Right cardiac atrium (tissue), 5 donors: ENCODE measurements at regions not wholly inside any gene's neighbourhood (a gene's known extent, or its start where the extent isn't known, plus 50 kb on each side); places are given as distances from the start of the nearest gene placed in this dataset.

Source experiments
- ATAC-seq, 2 donors: fragments of 200-7000 bp; cut with Tn5 transposase; one replicate each; pipeline versions ENCODE4 v1.8.0 to v1.9.1; 2020; ENCODE audit warnings: moderate library complexity in 2 of 2, mild to moderate bottlenecking in 1 of 2
- DNase-seq, 3 donors: peaks; one replicate each; pipeline ENCODE4 v3.0.0-alpha.2; 2020
- H3K27ac ChIP-seq: one replicate; pipeline ENCODE4 v1.5.1; 2013; ENCODE audit warnings: mild to moderate bottlenecking, low read length, control low read depth, moderate library complexity
- H3K27me3 ChIP-seq: one replicate; pipeline ENCODE4 v1.6.1; 2013; ENCODE audit not compliant: control insufficient read depth, insufficient read depth
- H3K4me1 ChIP-seq: one replicate; pipeline ENCODE4 v1.6.1; 2013; ENCODE audit warnings: low read length; ENCODE audit not compliant: control insufficient read depth, insufficient read depth
- H3K4me3 ChIP-seq: one replicate; pipeline ENCODE4 v1.5.1; 2013; ENCODE audit warnings: low read length, control low read depth
- H3K9me3 ChIP-seq: one replicate; pipeline ENCODE4 v1.6.1; 2013; ENCODE audit warnings: low read length; ENCODE audit not compliant: control insufficient read depth
- WGBS: extraction: QIAGEN DNeasy Blood & Tissue Kit; methylation state at CpG from one replicate; pipeline ENCODE4 v1.1.7; 2013; 5-methylcytosine and 5-hydroxymethylcytosine counted together
- intact Hi-C, 4 donors: fragments of 100-400 bp; cut with DNase I; formaldehyde crosslinking; loops; one replicate each; pipeline versions ENCODE4 v1.11.0 to v1.14.0; 2022 to 2023
- donor health status: healthy with polysubstance abuse.
- donor health status: DM: no; HTN: yes; CAD: no.
- donor health status: DM: no; HTN: no; CAD: no.
- donor health status: DM: no; HTN: yes; CAD: no; lungs with severe emphysema.
- donor health status: DM: yes; HTN: yes; CAD: no.

DNA sequence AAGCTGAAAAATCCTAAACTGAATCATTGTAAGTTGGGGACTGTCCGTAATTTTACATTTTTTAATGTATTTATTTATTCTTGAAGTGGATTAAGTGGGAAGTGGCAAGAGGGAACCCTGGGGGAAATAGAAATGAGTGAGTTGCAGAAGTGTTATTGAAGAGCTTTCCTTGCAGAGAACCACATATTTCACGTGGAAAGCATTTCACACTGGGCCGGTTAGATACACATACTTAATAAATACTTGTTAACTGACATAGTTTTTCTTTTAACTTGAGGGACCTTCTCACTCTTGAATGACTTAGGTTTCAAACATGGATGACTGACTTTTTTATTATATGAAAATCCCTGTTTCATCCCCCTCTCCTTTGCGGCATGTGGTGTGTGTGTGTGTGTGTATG, 239.3 kb downstream of the LMO4 start:
- Histone ChIP-seq H3K9me3 (no peaks in the 10 kb centered on the region), H3K27me3 (no peaks in the 10 kb centered on the region), H3K4me3 (no peak overlapping the region), H3K27ac (no peak overlapping the region), H3K4me1 (no peaks in the 10 kb centered on the region)
- WGBS: 82% methylated on average over 4 of the region's 4 CpGs
- DNase-seq (no peak), ATAC-seq (no peak)
- intact Hi-C loops: no loop called here

DNA sequence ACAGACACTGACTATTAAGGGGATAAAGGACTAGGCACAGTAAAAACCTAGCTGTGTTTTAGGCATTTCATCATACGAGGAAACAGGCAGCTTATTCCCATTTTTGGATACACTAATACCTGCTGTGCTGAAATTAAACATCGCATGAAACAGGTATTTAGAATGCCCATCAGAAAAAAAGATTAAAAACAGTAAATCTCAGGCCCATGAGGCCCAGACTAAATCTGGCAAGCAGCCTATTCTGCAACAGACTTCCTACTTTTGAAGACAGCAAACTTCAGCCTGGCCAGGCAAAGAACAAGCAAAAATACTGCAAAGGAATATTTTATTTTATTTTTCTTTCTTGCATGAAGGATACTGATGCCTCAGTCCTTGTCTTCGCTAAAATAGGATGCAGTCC, 240.2 kb downstream of the LMO4 start:
- no peaks in the 10 kb centered on the region for H3K4me1 ChIP-seq
- DNase-seq (no peak), ATAC-seq (no peak)
- H3K27ac ChIP-seq: no peak overlapping the region
- WGBS: 65% methylated on average over 3 of the region's 3 CpGs
- no peak overlapping the region for H3K4me3 ChIP-seq
- no peaks in the 10 kb centered on the region for H3K9me3 ChIP-seq
- H3K27me3 ChIP-seq: no peaks in the 10 kb centered on the region
- intact Hi-C loops: no loop called here

- 83% methylated on average over 4 of the region's 4 CpGs for WGBS
- no peak for ATAC-seq
- intact Hi-C loops: no loop called here
- DNase-seq: no peak
- Histone ChIP-seq H3K4me1 (no peaks in the 10 kb centered on the region), H3K27me3 (no peaks in the 10 kb centered on the region), H3K9me3 (no peaks in the 10 kb centered on the region), H3K4me3 (no peak overlapping the region), H3K27ac (no peak overlapping the region)
Measured at GRCh38 chr1:87572008-87572407, 243.3 kb downstream of the LMO4 start.

GRCh38 chr1:87572891-87573290, 244.2 kb downstream of the LMO4 start:
- no peak overlapping the region for H3K4me3 ChIP-seq
- H3K9me3 ChIP-seq: no peaks in the 10 kb centered on the region
- WGBS: 88% methylated on average over 2 of the region's 2 CpGs
- no peak overlapping the region for H3K27ac ChIP-seq
- H3K4me1 ChIP-seq: no peaks in the 10 kb centered on the region
- ATAC-seq (no peak), DNase-seq (no peak)
- no peaks in the 10 kb centered on the region for H3K27me3 ChIP-seq
- intact Hi-C loops: no loop called here

GRCh38 chr1:87575528-87575927, 246.8 kb downstream of the LMO4 start:
- 54% methylated on average over 3 of the region's 3 CpGs for WGBS
- no peak overlapping the region for H3K27ac ChIP-seq
- DNase-seq: no peak

DNA sequence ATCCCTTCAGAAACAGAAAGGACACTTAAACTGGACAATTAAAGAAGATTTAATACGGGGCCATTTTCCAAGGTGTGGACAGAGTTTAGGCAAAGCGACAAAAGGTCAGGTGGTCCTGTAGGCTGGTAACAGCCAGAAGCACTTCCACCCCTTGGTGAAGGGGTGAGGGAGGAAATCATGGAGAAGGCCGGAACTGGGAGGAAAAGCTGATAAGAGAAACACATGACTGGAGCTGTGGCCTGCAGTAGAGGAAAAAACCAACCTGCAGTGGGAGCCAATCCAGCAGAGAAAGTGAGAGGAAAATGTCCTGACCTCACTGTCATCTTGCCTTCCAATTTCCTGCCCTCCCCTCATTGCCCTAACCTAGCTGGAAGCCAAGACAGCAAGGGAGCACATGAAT, 249.8 kb downstream of the LMO4 start:
- WGBS: 12% methylated on average over 3 of the region's 3 CpGs
- H3K4me3 ChIP-seq: no peak overlapping the region
- H3K27ac ChIP-seq: no peak overlapping the region
- no peak for ATAC-seq
- H3K4me1 ChIP-seq: peaks cover 4% of the 10 kb centered on the region
- H3K9me3 ChIP-seq: no peaks in the 10 kb centered on the region
- DNase-seq: no peak
- intact Hi-C loops: no loop called here
- H3K27me3 ChIP-seq: no peaks in the 10 kb centered on the region

More at GRCh38 chr1:87575528-87575927, 246.8 kb downstream of the LMO4 start:
- Histone ChIP-seq H3K4me3 (no peak overlapping the region), H3K9me3 (no peaks in the 10 kb centered on the region), H3K4me1 (peaks cover 4% of the 10 kb centered on the region), H3K27me3 (no peaks in the 10 kb centered on the region)
- intact Hi-C loops: no loop called here
- ATAC-seq: no peak

DNA sequence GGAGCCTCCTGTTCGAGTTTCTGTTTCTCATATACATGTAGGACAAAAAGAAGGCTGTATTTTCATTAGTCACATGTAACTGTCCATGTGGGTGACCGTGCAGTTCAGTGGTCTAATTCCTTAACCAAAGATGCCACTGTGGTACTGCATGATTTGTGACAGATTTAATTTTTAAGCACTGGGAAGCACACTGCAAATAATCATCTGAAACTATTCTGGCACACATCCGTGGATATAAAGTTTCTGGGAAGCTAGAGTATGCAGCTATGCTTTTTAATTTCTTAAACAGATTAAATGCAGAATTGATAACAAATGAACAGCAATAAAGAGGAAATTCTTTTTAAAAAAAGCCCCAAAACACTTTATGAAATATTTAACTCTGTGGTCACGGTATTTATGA, 254.8 kb downstream of the LMO4 start:
- no peaks in the 10 kb centered on the region for H3K9me3 ChIP-seq
- no peak for ATAC-seq
- peaks cover 3% of the 10 kb centered on the region for H3K4me1 ChIP-seq
- no peak overlapping the region for H3K4me3 ChIP-seq
- intact Hi-C loops: no loop called here
- WGBS: 47% methylated on average over 4 of the region's 4 CpGs
- no peak for DNase-seq
- H3K27ac ChIP-seq: no peak overlapping the region
- no peaks in the 10 kb centered on the region for H3K27me3 ChIP-seq

GRCh38 chr1:87584586-87584985, 255.9 kb downstream of the LMO4 start:
- no peak for ATAC-seq
- DNase-seq: no peak
- intact Hi-C loops: no loop called here
- Histone ChIP-seq H3K4me1 (no peaks in the 10 kb centered on the region), H3K27me3 (no peaks in the 10 kb centered on the region), H3K4me3 (no peak overlapping the region), H3K9me3 (no peaks in the 10 kb centered on the region), H3K27ac (no peak overlapping the region)
- WGBS: 71% methylated on average over 1 of the region's 1 CpG

DNA sequence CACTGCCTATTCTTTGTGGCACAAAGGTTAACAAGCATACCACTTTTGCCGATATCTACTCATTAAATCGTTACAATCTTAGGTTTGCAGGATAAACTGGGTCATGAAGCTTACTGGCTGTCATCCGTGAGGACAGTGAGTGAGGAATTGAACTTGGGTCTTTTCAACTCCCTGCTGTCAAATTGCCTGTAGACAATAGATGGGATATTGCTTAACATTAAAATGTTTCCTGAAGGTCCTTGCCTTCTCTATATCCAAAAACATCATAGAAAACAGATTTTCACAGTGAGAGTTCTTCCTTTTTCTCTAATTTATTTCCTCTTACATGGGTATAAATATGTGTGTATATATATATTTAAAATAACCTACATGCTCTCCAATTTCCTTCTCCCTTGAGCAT, 257.8 kb downstream of the LMO4 start:
- ATAC-seq (no peak), DNase-seq (no peak)
- Histone ChIP-seq H3K4me1 (no peaks in the 10 kb centered on the region), H3K9me3 (no peaks in the 10 kb centered on the region), H3K4me3 (no peak overlapping the region), H3K27ac (no peak overlapping the region), H3K27me3 (no peaks in the 10 kb centered on the region)
- 80% methylated on average over 3 of the region's 3 CpGs for WGBS
- intact Hi-C loops: no loop called here

GRCh38 chr1:87588495-87588894, 259.8 kb downstream of the LMO4 start:
- 43% methylated on average over 4 of the region's 4 CpGs for WGBS
- no peak for ATAC-seq
- Histone ChIP-seq H3K27me3 (no peaks in the 10 kb centered on the region), H3K4me1 (peaks cover 2% of the 10 kb centered on the region), H3K9me3 (no peaks in the 10 kb centered on the region), H3K4me3 (no peak overlapping the region), H3K27ac (no peak overlapping the region)
- intact Hi-C loops: no loop called here
- no peak for DNase-seq

DNA sequence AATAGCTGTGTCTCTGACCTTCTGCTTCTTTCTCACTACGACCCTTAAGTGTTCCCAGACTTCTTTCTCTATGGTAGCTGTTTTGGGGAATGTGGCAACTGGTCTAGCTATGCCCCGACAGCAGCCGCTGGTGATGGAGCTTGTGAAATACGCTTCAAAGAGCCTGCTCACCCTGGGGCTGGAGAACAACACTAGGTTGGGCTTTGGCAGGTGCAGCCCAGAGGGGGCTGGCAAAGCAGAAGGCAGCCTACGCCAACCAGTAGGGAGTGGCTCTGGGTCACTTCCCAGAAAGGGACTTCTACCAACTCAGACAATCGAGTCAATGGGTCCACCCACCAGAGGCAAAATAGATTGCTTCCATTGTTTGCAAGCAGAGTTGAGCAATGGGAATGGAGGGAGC, 262.8 kb downstream of the LMO4 start:
- no peak overlapping the region for H3K27ac ChIP-seq
- intact Hi-C loops: no loop called here
- 79% methylated on average over 6 of the region's 6 CpGs for WGBS
- H3K4me3 ChIP-seq: no peak overlapping the region
- ATAC-seq: no peak
- no peaks in the 10 kb centered on the region for H3K9me3 ChIP-seq
- no peaks in the 10 kb centered on the region for H3K27me3 ChIP-seq
- H3K4me1 ChIP-seq: peaks cover 2% of the 10 kb centered on the region
- DNase-seq: no peak

GRCh38 chr1:87592156-87592555, 263.5 kb downstream of the LMO4 start:
- ATAC-seq (no peak), DNase-seq (no peak)
- intact Hi-C loops: no loop called here
- Histone ChIP-seq H3K4me3 (no peak overlapping the region), H3K9me3 (no peaks in the 10 kb centered on the region), H3K27me3 (no peaks in the 10 kb centered on the region), H3K4me1 (peaks cover 2% of the 10 kb centered on the region), H3K27ac (no peak overlapping the region)
- 94% methylated on average over 2 of the region's 2 CpGs for WGBS
